Esophagus (tissue), 2 donors: ENCODE measurements at regions not wholly inside any gene's neighbourhood (a gene's known extent, or its start where the extent isn't known, plus 50 kb on each side); places are given as distances from the start of the nearest gene placed in this dataset.

Source experiments
- H3K27ac ChIP-seq, 2 donors: one replicate each; pipeline ENCODE4 v1.5.1; 2013; ENCODE audit warnings: low read depth in 2 of 2, mild to moderate bottlenecking in 2 of 2, inconsistent platforms in 1 of 2, low read length in 1 of 2, moderate library complexity in 1 of 2
- H3K27me3 ChIP-seq, 2 donors: one replicate each; pipeline ENCODE4 v1.6.1; 2013; ENCODE audit warnings: low read length in 2 of 2, control low read depth in 1 of 2, mild to moderate bottlenecking in 1 of 2; ENCODE audit not compliant: insufficient read depth in 2 of 2, control insufficient read depth in 1 of 2
- H3K36me3 ChIP-seq, 2 donors: one replicate each; pipeline ENCODE4 v1.6.1; 2013; ENCODE audit warnings: low read length in 1 of 2; ENCODE audit not compliant: control insufficient read depth in 2 of 2, insufficient read depth in 2 of 2
- H3K4me1 ChIP-seq, 2 donors: one replicate each; pipeline ENCODE4 v1.6.1; 2013; ENCODE audit warnings: low read length in 1 of 2; ENCODE audit not compliant: control insufficient read depth in 2 of 2, insufficient read depth in 2 of 2
- H3K4me3 ChIP-seq, 2 donors: one replicate each; pipeline ENCODE4 v1.5.1; 2013; ENCODE audit warnings: low read length in 2 of 2, mild to moderate bottlenecking in 2 of 2, low read depth in 1 of 2, moderate library complexity in 1 of 2
- H3K9me3 ChIP-seq, 2 donors: one replicate each; pipeline ENCODE4 v1.6.1; 2013; ENCODE audit warnings: mild to moderate bottlenecking in 2 of 2, low read depth in 1 of 2, low read length in 1 of 2, moderate library complexity in 1 of 2; ENCODE audit not compliant: control insufficient read depth in 2 of 2, insufficient read depth in 1 of 2
- WGBS, 2 donors: extraction: QIAGEN DNeasy Blood & Tissue Kit; methylation state at CpG; one replicate each; pipeline ENCODE4 v1.1.7; 2013; 5-methylcytosine and 5-hydroxymethylcytosine counted together
- donor health status: healthy with polysubstance abuse.
- donor health status: Bipolar disorder and iron deficiency.

DNA sequence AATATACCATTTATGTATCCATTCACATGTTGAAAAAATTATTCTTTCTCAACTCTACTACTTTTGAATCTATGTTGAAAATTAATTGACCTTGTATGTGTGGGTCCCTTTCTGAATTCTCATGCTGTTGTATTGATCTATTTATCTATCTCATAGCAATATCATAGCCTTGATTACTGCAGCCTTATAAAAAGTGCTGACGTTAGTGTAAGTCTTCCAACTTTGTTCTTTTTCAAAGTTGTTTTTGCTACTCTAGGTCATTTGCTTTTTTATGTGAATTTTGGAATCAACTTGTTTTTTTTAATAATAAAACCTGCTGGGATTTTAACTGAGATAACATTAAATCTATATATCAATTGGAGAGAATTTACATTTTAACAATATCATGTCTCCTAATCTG, 52.2 kb upstream of the PAX3 start:
- H3K4me1 ChIP-seq: no peaks in the 10 kb centered on the region
- H3K9me3 ChIP-seq: no peaks in the 10 kb centered on the region
- H3K27ac ChIP-seq: no peak overlapping the region
- H3K4me3 ChIP-seq: no peak overlapping the region
- WGBS, 2 donors: 96 to 97% methylated on average over 1 of the region's 1 CpG
- no peaks in the 10 kb centered on the region for H3K36me3 ChIP-seq
- H3K27me3 ChIP-seq: no peaks in the 10 kb centered on the region

DNA sequence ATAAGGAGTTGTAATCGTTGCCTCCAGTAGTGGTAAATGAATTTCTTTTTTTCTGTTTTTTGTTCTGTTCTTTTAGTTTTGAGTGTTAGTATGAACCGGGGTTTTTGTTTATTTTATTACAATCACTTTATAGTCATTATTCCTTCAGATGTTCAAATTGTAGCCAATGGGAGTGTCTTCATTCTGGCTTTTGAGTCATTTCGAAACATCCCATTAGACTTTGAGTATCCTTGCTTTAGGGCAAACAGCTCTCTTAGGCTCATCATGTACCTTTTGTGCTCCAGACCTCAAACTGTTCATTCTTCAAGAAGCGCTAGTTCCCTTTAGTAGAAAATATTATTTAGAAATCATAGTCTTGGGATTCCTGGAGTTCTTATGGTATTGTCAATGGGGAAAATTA, 54.2 kb upstream of the PAX3 start:
- Histone ChIP-seq H3K36me3 (no peaks in the 10 kb centered on the region), H3K4me3 (no peak overlapping the region), H3K27me3 (no peaks in the 10 kb centered on the region), H3K4me1 (no peaks in the 10 kb centered on the region), H3K27ac (no peak overlapping the region), H3K9me3 (no peaks in the 10 kb centered on the region)
- WGBS, 2 donors: 63 to 75% methylated on average over 4 of the region's 4 CpGs

DNA sequence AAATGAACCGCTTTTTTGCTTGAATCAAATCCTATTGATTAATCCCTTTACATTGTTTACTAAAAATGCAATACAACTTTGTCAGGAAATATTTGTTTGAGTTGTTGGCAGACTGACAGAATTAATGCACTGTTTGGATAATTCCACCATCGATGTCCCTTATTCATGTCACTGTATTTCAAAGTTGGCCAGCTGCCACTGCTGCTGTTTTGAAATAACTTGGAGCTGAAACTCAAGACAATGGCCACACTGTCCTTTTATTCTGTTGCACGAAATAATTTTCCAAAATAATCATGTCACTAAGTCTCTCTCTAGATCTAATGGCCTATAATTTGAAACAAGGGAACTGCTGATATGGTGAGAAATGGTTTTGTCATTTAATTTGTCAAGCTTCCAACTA, 55.2 kb upstream of the PAX3 start:
- WGBS, 2 donors: 30 to 38% methylated on average over 3 of the region's 3 CpGs
- H3K27ac ChIP-seq: no peak overlapping the region

DNA sequence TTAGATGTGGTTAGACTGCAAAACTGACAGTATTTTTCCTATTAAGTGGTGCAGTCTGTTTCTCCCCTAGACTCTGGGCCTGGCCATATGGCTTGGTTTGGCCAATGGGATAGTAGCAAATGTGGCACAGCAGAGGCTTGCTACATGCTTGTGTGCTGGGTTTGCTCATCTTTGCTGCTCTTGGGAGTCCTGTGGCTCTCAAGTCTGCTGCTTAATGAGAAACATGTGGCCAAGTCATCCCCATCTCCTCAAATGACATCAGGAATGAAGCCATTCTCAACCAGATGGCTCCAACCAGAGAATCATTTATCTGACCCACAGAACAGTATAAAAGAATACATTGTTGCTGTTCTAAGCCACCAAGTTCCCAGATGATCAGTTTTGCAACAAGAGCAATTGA, 57.1 kb upstream of the PAX3 start:
- Histone ChIP-seq H3K4me1 (no peaks in the 10 kb centered on the region), H3K9me3 (no peaks in the 10 kb centered on the region), H3K36me3 (no peaks in the 10 kb centered on the region), H3K4me3 (no peak overlapping the region), H3K27ac (no peak overlapping the region), H3K27me3 (no peaks in the 10 kb centered on the region)

More for the DNA sequence above, 55.2 kb upstream of the PAX3 start:
- Histone ChIP-seq H3K27me3 (no peaks in the 10 kb centered on the region), H3K9me3 (no peaks in the 10 kb centered on the region), H3K36me3 (no peaks in the 10 kb centered on the region), H3K4me1 (no peaks in the 10 kb centered on the region), H3K4me3 (no peak overlapping the region)

DNA sequence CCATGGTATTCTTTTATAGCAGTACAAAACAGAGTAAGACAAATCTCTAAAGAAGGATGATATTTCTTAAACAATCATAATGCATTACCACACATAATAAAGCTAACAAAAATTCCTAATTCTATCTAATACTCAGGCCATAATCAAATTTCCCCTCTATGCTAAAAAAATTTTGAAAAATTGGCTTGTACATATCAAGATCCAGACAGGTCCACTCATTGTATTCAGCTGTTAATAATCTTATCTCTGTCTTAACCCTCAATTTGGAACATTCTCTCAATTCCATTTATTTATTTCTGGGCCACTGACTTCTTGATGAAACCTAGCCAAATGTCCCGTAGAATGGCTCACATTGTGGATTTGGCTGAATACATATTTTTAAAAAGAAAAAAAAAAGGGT, 59.1 kb upstream of the PAX3 start:
- 55 to 73% methylated on average over 1 of the region's 1 CpG for WGBS, 2 donors
- no peak overlapping the region for H3K4me3 ChIP-seq
- H3K36me3 ChIP-seq: no peaks in the 10 kb centered on the region
- no peaks in the 10 kb centered on the region for H3K27me3 ChIP-seq
- no peaks in the 10 kb centered on the region for H3K4me1 ChIP-seq
- no peak overlapping the region for H3K27ac ChIP-seq
- no peaks in the 10 kb centered on the region for H3K9me3 ChIP-seq

DNA sequence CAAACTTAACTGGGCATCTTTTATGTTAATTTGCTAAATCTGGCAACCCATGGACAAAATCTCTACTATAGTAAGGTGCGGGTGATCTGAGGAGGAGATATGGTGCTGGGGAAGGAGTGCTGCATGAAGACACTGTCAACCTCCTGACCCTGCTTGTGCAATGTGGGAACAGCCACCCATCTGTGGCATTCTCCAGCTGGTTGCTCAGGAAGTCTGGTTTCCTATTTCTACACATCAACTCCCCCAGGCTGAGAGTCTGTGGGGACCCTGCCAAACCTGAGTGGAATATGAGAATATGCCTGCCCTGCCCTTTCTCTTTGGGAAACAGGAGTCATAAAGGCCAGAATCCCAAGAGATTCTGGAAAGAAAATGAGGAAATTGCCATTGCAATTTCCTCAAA, 60.1 kb upstream of the PAX3 start:
- no peak overlapping the region for H3K4me3 ChIP-seq
- no peaks in the 10 kb centered on the region for H3K27me3 ChIP-seq
- 72 to 79% methylated on average over 1 of the region's 1 CpG for WGBS, 2 donors

DNA sequence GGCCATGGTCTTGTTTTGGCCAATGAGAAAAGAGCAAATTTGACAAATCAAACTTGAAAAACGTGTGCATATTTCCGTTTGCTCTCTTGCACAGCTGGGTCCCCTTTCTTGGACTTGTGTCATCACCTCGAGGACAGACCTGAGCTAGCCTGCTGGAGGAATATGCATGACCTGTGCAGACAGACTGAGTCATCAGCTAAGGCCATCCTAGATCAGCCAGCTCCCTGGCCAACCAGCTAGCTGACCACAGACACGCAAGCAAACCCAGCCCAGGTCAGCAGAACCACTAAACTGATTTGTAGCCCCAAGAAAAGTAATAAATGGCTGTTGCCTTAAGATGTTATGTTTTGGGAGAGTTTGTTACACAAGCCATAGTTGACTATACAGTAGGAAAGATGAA, 61.3 kb upstream of the PAX3 start:
- Histone ChIP-seq H3K4me3 (no peak overlapping the region), H3K4me1 (no peaks in the 10 kb centered on the region), H3K27me3 (no peaks in the 10 kb centered on the region), H3K27ac (no peak overlapping the region), H3K9me3 (no peaks in the 10 kb centered on the region), H3K36me3 (no peaks in the 10 kb centered on the region)
- 74% methylated on average over 4 of the region's 4 CpGs for WGBS, 2 donors

More for the DNA sequence above, 60.1 kb upstream of the PAX3 start:
- no peaks in the 10 kb centered on the region for H3K9me3 ChIP-seq
- H3K27ac ChIP-seq: no peak overlapping the region
- no peaks in the 10 kb centered on the region for H3K4me1 ChIP-seq
- H3K36me3 ChIP-seq: no peaks in the 10 kb centered on the region

DNA sequence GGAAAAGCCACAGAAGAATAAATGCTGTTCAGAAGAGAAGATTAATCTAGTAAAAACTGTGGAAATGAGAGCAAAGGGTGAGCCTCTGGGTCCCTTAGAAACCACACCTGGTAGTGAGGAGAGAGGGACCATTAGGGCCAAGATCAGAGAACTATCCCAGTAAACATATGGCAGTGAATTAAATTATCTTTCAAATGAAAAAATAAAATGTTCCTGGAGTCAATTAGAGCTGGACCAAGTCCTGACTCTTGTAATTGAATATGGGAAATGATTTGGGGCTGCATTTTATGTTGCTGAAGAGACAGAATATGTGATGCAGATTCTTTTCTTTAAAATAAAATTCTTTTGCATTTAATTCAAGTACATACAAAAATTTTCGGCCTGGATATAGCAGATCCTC, 62.2 kb upstream of the PAX3 start:
- 70 to 93% methylated on average over 1 of the region's 1 CpG for WGBS, 2 donors
- no peaks in the 10 kb centered on the region for H3K9me3 ChIP-seq
- H3K36me3 ChIP-seq: no peaks in the 10 kb centered on the region
- H3K4me3 ChIP-seq: no peak overlapping the region
- no peak overlapping the region for H3K27ac ChIP-seq
- no peaks in the 10 kb centered on the region for H3K27me3 ChIP-seq
- no peaks in the 10 kb centered on the region for H3K4me1 ChIP-seq

DNA sequence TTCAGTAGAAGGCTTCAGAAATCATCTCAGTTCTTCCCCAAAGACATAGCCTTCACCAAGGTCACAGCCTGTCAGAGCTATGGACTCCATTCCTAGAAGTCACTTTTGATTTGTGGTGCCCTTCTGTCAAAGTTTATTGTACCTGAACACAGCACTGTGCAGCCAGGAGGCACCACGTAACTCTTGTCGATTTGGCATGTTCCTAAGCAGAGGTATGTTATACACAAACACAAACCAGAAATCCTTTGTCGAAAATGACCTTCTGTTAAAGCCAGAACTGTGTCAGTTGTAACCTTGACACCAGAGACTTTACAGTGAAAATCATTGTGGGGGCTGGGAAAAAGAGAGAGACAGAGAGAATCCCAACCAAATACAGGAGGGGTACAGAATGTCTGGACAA, 62.6 kb upstream of the SGPP2 start:
- WGBS, 2 donors: 78 to 84% methylated on average over 3 of the region's 3 CpGs
- H3K27ac ChIP-seq: no peak overlapping the region
- no peaks in the 10 kb centered on the region for H3K9me3 ChIP-seq
- H3K4me1 ChIP-seq: no peaks in the 10 kb centered on the region
- no peaks in the 10 kb centered on the region for H3K27me3 ChIP-seq
- H3K4me3 ChIP-seq: no peak overlapping the region
- H3K36me3 ChIP-seq: no peaks in the 10 kb centered on the region

DNA sequence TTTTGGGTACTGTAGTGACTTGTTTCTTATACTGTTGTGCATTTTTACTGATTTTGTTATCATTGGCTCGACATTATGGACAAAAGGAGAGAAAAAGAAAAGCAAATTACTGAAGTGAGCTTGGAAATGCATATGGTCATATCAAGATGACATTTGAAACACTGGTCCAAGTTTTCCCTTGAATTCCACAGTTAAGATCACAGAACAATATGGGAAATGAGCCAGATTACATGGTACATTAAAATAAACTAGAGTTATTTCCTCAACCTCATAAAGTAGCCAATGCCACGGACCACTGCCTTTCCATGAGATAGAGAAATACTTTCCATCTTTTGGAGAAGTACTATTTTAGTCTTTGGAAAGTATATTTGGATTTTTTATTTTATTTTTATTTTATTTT, 62.0 kb upstream of the SGPP2 start:
- no peak overlapping the region for H3K4me3 ChIP-seq
- H3K27me3 ChIP-seq: no peaks in the 10 kb centered on the region
- H3K4me1 ChIP-seq: no peaks in the 10 kb centered on the region
- no peaks in the 10 kb centered on the region for H3K9me3 ChIP-seq
- H3K27ac ChIP-seq: no peak overlapping the region
- no peaks in the 10 kb centered on the region for H3K36me3 ChIP-seq
- WGBS, 2 donors: 56 to 74% methylated on average over 2 of the region's 2 CpGs
